Chondrocyte (in vitro differentiated cells): ENCODE measurements at regions not wholly inside any gene's neighbourhood (a gene's known extent, or its start where the extent isn't known, plus 50 kb on each side); places are given as distances from the start of the nearest gene placed in this dataset.

Experiments used
- DNase-seq: peaks from one replicate; pipeline ENCODE4 v3.0.0; 2021; ENCODE audit warnings: mixed read lengths, low spot score
- H3K27ac Mint-ChIP-seq: one replicate; pipeline ENCODE4 v1.8.0; 2021; ENCODE audit warnings: mild to moderate bottlenecking, moderate library complexity, mixed read lengths; ENCODE audit not compliant: unreplicated experiment
- H3K27me3 Mint-ChIP-seq: 2 replicates; pipeline ENCODE4 v1.8.0; 2021; ENCODE audit warnings: low read depth, mixed read lengths
- H3K36me3 Mint-ChIP-seq: 2 replicates; pipeline ENCODE4 v1.8.0; 2021; ENCODE audit warnings: low read depth, mixed read lengths
- H3K4me1 Mint-ChIP-seq: 2 replicates; pipeline ENCODE4 v1.8.0; 2021; ENCODE audit warnings: low read depth, mild to moderate bottlenecking, mixed read lengths
- H3K4me3 Mint-ChIP-seq: one replicate; pipeline ENCODE4 v1.8.0; 2021; ENCODE audit warnings: mild to moderate bottlenecking, moderate library complexity, mixed read lengths; ENCODE audit not compliant: unreplicated experiment
- H3K9me3 Mint-ChIP-seq: 2 replicates; pipeline ENCODE4 v1.8.0; 2021; ENCODE audit warnings: low read depth, mixed read lengths
- CTCF ChIP-seq: fragments of 200-600 bp; sonication (generic); IDR thresholded peaks from 2 replicates; pipeline ENCODE4 v1.5.0; 2021; ENCODE audit warnings: antibody characterized with exemption, mild to moderate bottlenecking, moderate library complexity

- Mint-ChIP-seq H3K4me3 (no peak overlapping the region), H3K4me1 (peaks cover 9% of the 10 kb centered on the region), H3K27ac (no peak overlapping the region), H3K36me3 (no peaks in the 10 kb centered on the region), H3K9me3 (no peaks in the 10 kb centered on the region), H3K27me3 (peaks cover 22% of the 10 kb centered on the region)
- DNase-seq, result no peak
- TF ChIP-seq CTCF, result no peak
Observed at GRCh38 chr21:15140321-15141019, 75.7 kb upstream of the NRIP1 start.

- H3K27me3 Mint-ChIP-seq, result peaks cover 22% of the 10 kb centered on the region
- H3K9me3 Mint-ChIP-seq, result no peaks in the 10 kb centered on the region
- H3K36me3 Mint-ChIP-seq, result no peaks in the 10 kb centered on the region
- peaks cover 9% of the 10 kb centered on the region for H3K4me1 Mint-ChIP-seq
- no peak for DNase-seq
- no peak for TF ChIP-seq CTCF
- H3K4me3 Mint-ChIP-seq, result no peak overlapping the region
- H3K27ac Mint-ChIP-seq, result no peak overlapping the region
Observed at GRCh38 chr21:15141261-15141970, 76.6 kb upstream of the NRIP1 start.

GRCh38 chr21:15144026-15144425 is 79.2 kb upstream of the NRIP1 start:
- H3K4me1 Mint-ChIP-seq, result peaks cover 9% of the 10 kb centered on the region
- DNase-seq, result no peak
- H3K9me3 Mint-ChIP-seq, result no peaks in the 10 kb centered on the region
- H3K4me3 Mint-ChIP-seq, result no peak overlapping the region
- H3K36me3 Mint-ChIP-seq, result no peaks in the 10 kb centered on the region
- H3K27me3 Mint-ChIP-seq, result peaks cover 17% of the 10 kb centered on the region
- H3K27ac Mint-ChIP-seq, result no peak overlapping the region
- TF ChIP-seq CTCF, result no peak

- Mint-ChIP-seq H3K36me3 (no peaks in the 10 kb centered on the region), H3K27me3 (no peaks in the 10 kb centered on the region), H3K27ac (no peak overlapping the region), H3K4me3 (no peak overlapping the region), H3K4me1 (no peaks in the 10 kb centered on the region), H3K9me3 (no peaks in the 10 kb centered on the region)
- DNase-seq, result no peak
- no peak for TF ChIP-seq CTCF
Observed at GRCh38 chr21:15148437-15148836, 83.6 kb upstream of the NRIP1 start.

GRCh38 chr21:15149600-15150224 is 84.9 kb upstream of the NRIP1 start:
- H3K9me3 Mint-ChIP-seq, result peaks cover under 1% of the 10 kb centered on the region
- no peaks in the 10 kb centered on the region for H3K4me1 Mint-ChIP-seq
- H3K27me3 Mint-ChIP-seq, result no peaks in the 10 kb centered on the region
- H3K27ac Mint-ChIP-seq, result no peak overlapping the region
- DNase-seq, result no peak
- TF ChIP-seq CTCF, result no peak
- H3K36me3 Mint-ChIP-seq, result no peaks in the 10 kb centered on the region
- no peak overlapping the region for H3K4me3 Mint-ChIP-seq
